ENCODE measurements at regions not wholly inside any gene's neighbourhood (a gene's known extent, or its start where the extent isn't known, plus 50 kb on each side); places are given as distances from the start of the nearest gene placed in this dataset.

DNA sequence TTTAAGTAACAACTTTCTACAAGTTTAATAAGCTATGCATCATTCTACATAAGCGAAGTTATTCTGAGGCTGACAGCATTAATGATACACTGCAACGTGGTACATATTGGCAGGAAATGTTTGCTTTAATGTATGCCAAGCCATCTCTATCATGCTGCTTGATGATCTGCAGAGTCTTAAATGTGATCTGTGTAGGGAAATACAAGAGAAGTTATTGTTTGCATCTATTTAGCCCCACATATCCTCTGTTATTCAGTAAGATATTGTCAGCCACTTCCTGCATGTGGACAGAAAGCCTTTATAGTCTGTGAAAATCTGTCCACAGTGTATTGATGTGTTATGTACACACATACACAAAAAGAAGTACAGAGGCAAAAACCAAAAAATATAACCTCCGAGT is 193.1 kb upstream of the FREM1 start:
- TF ChIP-seq CTCF (IDR thresholded peaks at IDR 0.05; ENCODE audit: low read depth, low read length, missing input control) (no peak), YY1 (IDR thresholded peaks at IDR 0.05) (no peak)

Measured in liver (tissue), 2 donors.